Choroid plexus epithelial cell (primary cell): ENCODE measurements at regions not wholly inside any gene's neighbourhood (a gene's known extent, or its start where the extent isn't known, plus 50 kb on each side); places are given as distances from the start of the nearest gene placed in this dataset.

Experiments used
- DNase-seq: peaks from one replicate; pipeline ENCODE4 v3.0.0-alpha.2; 2010; ENCODE audit warnings: low read depth
- H3K4me3 ChIP-seq: 2 replicates; pipeline ENCODE4 v1.5.1; 2011; ENCODE audit warnings: low read depth, mild to moderate bottlenecking, control low read depth, low read length, moderate library complexity
- TF ChIP-seq, protein P1 (sequence below): conservative IDR thresholded peaks from 2 replicates; pipeline ENCODE4 v1.5.1; 2011; ENCODE audit warnings: low read depth, mild to moderate bottlenecking, control low read depth, inconsistent platforms, low read length, moderate library complexity

DNA sequence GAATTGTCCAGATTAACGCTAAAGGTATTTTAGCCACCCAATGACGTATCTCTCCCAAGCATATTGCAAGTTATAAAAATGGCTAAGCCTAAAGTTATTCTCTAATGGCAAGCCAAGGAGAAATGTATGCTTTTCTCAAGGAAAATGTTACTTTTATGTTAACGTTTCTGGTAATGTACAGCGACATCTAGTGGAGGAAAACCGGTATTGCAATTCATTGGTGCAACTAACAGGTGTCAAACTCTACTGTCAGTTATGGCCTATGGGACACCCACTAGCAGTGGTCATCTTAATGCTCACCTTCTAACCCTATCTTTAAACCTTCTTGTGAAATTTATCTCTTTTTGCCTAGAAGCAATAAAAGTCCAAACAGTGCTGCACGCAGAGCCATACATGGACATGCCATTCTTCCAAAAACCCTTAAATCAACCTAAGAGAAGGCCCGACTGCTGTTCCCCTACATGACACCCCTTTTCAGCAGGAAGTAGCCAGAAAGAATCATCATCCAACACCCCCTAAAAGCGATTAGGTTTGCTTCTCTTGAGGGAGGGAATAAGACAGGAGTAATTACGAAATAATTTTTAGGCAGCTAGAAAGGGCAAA is 68.7 kb upstream of the LRIF1 start:
- DNase-seq: peak; percentile 47
- TF ChIP-seq, protein P1, sequence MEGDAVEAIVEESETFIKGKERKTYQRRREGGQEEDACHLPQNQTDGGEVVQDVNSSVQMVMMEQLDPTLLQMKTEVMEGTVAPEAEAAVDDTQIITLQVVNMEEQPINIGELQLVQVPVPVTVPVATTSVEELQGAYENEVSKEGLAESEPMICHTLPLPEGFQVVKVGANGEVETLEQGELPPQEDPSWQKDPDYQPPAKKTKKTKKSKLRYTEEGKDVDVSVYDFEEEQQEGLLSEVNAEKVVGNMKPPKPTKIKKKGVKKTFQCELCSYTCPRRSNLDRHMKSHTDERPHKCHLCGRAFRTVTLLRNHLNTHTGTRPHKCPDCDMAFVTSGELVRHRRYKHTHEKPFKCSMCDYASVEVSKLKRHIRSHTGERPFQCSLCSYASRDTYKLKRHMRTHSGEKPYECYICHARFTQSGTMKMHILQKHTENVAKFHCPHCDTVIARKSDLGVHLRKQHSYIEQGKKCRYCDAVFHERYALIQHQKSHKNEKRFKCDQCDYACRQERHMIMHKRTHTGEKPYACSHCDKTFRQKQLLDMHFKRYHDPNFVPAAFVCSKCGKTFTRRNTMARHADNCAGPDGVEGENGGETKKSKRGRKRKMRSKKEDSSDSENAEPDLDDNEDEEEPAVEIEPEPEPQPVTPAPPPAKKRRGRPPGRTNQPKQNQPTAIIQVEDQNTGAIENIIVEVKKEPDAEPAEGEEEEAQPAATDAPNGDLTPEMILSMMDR: peak; percentile 66
- no peak overlapping the region for H3K4me3 ChIP-seq

DNA sequence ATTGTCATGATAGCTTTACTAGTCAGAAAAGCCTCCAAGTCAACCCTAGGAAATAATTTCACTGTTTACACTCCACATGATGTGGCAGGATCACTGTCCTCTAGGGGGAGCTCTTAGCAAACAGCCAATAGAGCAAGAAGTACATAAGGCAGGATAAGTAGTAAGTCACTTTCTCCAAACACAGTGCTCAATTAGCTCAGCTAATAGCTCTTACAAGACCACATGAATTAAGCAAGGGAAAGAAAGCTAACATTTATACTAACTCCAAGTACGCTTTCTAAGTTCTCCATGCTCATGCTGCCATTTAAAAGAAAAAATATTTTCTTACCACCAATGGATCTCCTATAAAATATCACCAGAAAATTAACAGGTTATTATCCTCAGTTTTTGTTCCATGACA is 66.9 kb upstream of the LRIF1 start:
- H3K4me3 ChIP-seq: no peak overlapping the region
- peak; percentile 72 for DNase-seq
- TF ChIP-seq, protein P1: peak; percentile 90

DNA sequence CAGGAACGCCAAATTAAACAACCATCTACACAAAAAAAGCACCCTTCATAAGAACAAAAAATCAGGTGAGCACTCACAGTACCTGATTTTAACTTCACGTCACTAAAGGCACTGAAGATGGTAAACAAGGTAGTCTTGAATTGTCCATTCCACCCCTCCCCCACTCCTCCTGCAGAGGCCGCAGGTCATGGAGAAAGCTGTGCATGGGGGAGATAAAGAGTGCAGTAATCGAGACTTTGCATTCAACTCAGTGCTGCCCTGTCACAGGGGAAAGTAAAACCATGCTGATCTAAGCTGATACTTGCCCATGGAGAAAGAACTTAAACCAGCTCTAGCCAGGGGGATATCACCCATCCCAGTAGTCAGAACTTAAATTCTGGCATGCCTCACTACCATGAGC is 61.4 kb upstream of the LRIF1 start:
- no peak overlapping the region for H3K4me3 ChIP-seq
- TF ChIP-seq, protein P1: no peak
- no peak for DNase-seq

DNA sequence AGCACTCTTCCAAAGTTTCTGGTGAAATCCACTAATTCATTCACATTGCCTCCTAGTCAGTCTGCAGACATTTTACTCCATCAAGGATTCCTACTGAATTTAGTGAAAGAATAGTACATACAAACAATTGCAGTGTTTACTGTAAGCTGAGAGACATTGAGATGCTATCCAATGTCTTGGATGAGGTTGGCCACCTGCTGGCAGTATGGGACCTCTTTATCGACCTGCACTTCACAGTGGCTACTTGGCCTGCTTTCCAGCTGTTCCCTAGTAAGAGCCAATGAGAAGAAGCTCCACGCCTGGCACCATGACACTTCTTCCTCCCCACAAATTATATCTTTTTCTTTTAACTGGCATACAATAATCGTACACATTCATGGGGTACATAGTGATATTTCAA is 51.5 kb upstream of the LRIF1 start:
- H3K4me3 ChIP-seq: no peak overlapping the region
- no peak for DNase-seq
- TF ChIP-seq, protein P1: no peak
